OCI-LY1 (cell line): ENCODE measurements at regions not wholly inside any gene's neighbourhood (a gene's known extent, or its start where the extent isn't known, plus 50 kb on each side); places are given as distances from the start of the nearest gene placed in this dataset.

Experiments used
- CTCF ChIP-seq: fragments of 200-600 bp; sonication (generic), shearing (Covaris generic); IDR thresholded peaks from 2 replicates; pipeline ENCODE4 v1.5.1; 2017; ENCODE audit warnings: mild to moderate bottlenecking, antibody characterized with exemption, low read length, moderate library complexity, mixed read lengths
- EZH2 ChIP-seq: fragments of 200-600 bp; sonication (generic), shearing (Covaris generic); IDR thresholded peaks from 2 replicates; pipeline ENCODE4 v1.8.0; 2017; ENCODE audit warnings: borderline replicate concordance, mixed run types, mild to moderate bottlenecking, antibody characterized with exemption, low read length, moderate library complexity, mixed read lengths

GRCh38 chr2:146503366-146503765, 1341.5 kb upstream of the ACVR2A start:
- TF ChIP-seq CTCF, result no peak
- no peak for TF ChIP-seq EZH2
